Liver (tissue), 8 donors: ENCODE measurements at regions not wholly inside any gene's neighbourhood (a gene's known extent, or its start where the extent isn't known, plus 50 kb on each side); places are given as distances from the start of the nearest gene placed in this dataset.

ENCODE experiments used
- DNase-seq: peaks from one replicate; pipeline ENCODE4 v3.0.0-alpha.2; 2017; ENCODE audit warnings: low spot score
- H3K27ac ChIP-seq, 2 donors: one replicate each; pipeline ENCODE4 v1.7.0; 2013; ENCODE audit warnings: inconsistent platforms in 2 of 2, low read length in 2 of 2, control low read depth in 1 of 2, low read depth in 1 of 2, mild to moderate bottlenecking in 1 of 2
- H3K27me3 ChIP-seq, 4 donors: one replicate each; pipeline versions ENCODE4 v1.6.1 to v1.7.0; 2013; ENCODE audit warnings: low read length in 3 of 4, inconsistent platforms in 1 of 4, mild to moderate bottlenecking in 1 of 4, moderate library complexity in 1 of 4; ENCODE audit not compliant: control insufficient read depth in 4 of 4, insufficient read depth in 4 of 4
- H3K36me3 ChIP-seq, 4 donors: one replicate each; pipeline versions ENCODE4 v1.6.1 to v1.7.0; 2013; ENCODE audit warnings: low read length in 3 of 4, mild to moderate bottlenecking in 3 of 4, low read depth in 1 of 4, moderate library complexity in 1 of 4; ENCODE audit not compliant: control insufficient read depth in 4 of 4, insufficient read depth in 3 of 4
- H3K4me1 ChIP-seq, 4 donors: one replicate each; pipeline versions ENCODE4 v1.6.1 to v1.7.0; 2013; ENCODE audit warnings: low read length in 3 of 4, mild to moderate bottlenecking in 3 of 4, moderate library complexity in 1 of 4; ENCODE audit not compliant: control insufficient read depth in 4 of 4, insufficient read depth in 4 of 4
- H3K4me3 ChIP-seq, 3 donors: one replicate each; pipeline versions ENCODE4 v1.6.1 to v1.7.0; 2013; ENCODE audit warnings: low read length in 3 of 3, control low read depth in 1 of 3, low read depth in 1 of 3, mild to moderate bottlenecking in 1 of 3
- H3K9ac ChIP-seq, 2 donors: one replicate each; pipeline ENCODE4 v1.7.0; 2013; ENCODE audit warnings: low read length in 2 of 2, mild to moderate bottlenecking in 2 of 2, moderate library complexity in 2 of 2, control low read depth in 1 of 2, low read depth in 1 of 2
- H3K9me3 ChIP-seq, 4 donors: one replicate each; pipeline versions ENCODE4 v1.6.1 to v1.7.0; 2013; ENCODE audit warnings: low read length in 3 of 4; ENCODE audit not compliant: control insufficient read depth in 4 of 4
- ATF3 ChIP-seq: IDR thresholded peaks from 2 replicates; pipeline ENCODE4 v1.6.1; 2016; ENCODE audit warnings: antibody characterized with exemption
- FOXA2 ChIP-seq: IDR thresholded peaks from 2 replicates; pipeline ENCODE4 v1.6.1; 2016; ENCODE audit warnings: antibody characterized with exemption
- GABPA ChIP-seq, 2 donors: IDR thresholded peaks in 1 of 2; conservative IDR thresholded peaks in 1 of 2; 2 replicates each; pipeline ENCODE4 v1.6.1; 2016; ENCODE audit warnings: antibody characterized with exemption in 2 of 2, mild to moderate bottlenecking in 1 of 2, moderate library complexity in 1 of 2
- HNF4A ChIP-seq, 2 donors: conservative IDR thresholded peaks; 2 replicates each; pipeline ENCODE4 v1.6.1; 2016; ENCODE audit warnings: antibody characterized with exemption in 2 of 2, mild to moderate bottlenecking in 2 of 2
- HNF4G ChIP-seq: IDR thresholded peaks from 2 replicates; pipeline ENCODE4 v1.6.1; 2016; ENCODE audit warnings: antibody characterized with exemption
- JUND ChIP-seq, 2 donors: IDR thresholded peaks; 2 replicates each; pipeline ENCODE4 v1.6.1; 2016; ENCODE audit warnings: antibody characterized with exemption in 2 of 2
- NR2F2 ChIP-seq: IDR thresholded peaks from 2 replicates; pipeline ENCODE4 v1.6.1; 2016; ENCODE audit warnings: antibody characterized with exemption
- RAD21 ChIP-seq, 2 donors: IDR thresholded peaks; 2 replicates each; pipeline ENCODE4 v1.6.1; 2016; ENCODE audit warnings: antibody characterized with exemption in 2 of 2, mild to moderate bottlenecking in 2 of 2
- REST ChIP-seq: IDR thresholded peaks from 2 replicates; pipeline ENCODE4 v1.6.1; 2016; ENCODE audit warnings: antibody characterized with exemption, mild to moderate bottlenecking
- RXRA ChIP-seq, 2 donors: IDR thresholded peaks; 2 replicates each; pipeline ENCODE4 v1.6.1; 2017 to 2018; ENCODE audit warnings: antibody characterized with exemption in 2 of 2, mild to moderate bottlenecking in 1 of 2
- SP1 ChIP-seq: IDR thresholded peaks from 2 replicates; pipeline ENCODE4 v1.6.1; 2018; ENCODE audit warnings: antibody characterized with exemption, mild to moderate bottlenecking
- TAF1 ChIP-seq: conservative IDR thresholded peaks from 2 replicates; pipeline ENCODE4 v1.6.1; 2016; ENCODE audit warnings: antibody characterized with exemption, mild to moderate bottlenecking
- YY1 ChIP-seq: IDR thresholded peaks from 2 replicates; pipeline ENCODE4 v1.6.1; 2016; ENCODE audit warnings: antibody characterized with exemption, mild to moderate bottlenecking
- ZBTB33 ChIP-seq: IDR thresholded peaks from 2 replicates; pipeline ENCODE4 v1.6.1; 2016; ENCODE audit warnings: antibody characterized with exemption
- WGBS: extraction: QIAGEN DNeasy Blood & Tissue Kit; methylation state at CpG from one replicate; pipeline ENCODE4 v1.1.7; 2013; 5-methylcytosine and 5-hydroxymethylcytosine counted together
- TF ChIP-seq, protein P1 (sequence below): IDR thresholded peaks from 2 replicates; pipeline ENCODE4 v1.6.1; 2016; ENCODE audit warnings: antibody characterized with exemption
- TF ChIP-seq, protein P2 (sequence below): fragments of 150-350 bp; IDR thresholded peaks from 2 replicates; pipeline ENCODE4 v1.5.1; 2017; ENCODE audit warnings: improper control_type of control experiment, low read depth, low read length; ENCODE audit not compliant: missing input control
- donor health status: healthy.
- donor health status: healthy.
- donor health status: healthy.
- donor health status: healthy.
- donor health status: healthy.

DNA sequence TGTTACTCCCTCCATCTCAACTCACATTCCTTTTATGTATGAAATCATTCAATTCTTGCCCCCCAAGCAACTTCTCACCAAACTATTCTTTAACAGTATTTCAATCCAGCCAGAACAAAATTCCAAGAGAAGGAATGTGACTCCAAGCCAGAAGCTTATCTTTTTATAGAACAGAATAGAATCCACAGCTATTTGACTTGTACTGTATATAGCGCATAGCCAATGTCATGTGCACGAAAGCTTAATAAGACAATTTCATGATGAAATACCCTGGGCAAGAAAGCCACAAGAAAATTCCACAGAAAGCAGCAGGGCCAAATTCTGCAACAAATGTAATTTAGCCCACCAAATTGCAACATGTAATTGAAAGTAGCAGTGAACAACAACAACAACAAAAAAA lies 127.6 kb upstream of the UBE2E2 start:
- WGBS = 82% methylated on average over 2 of the region's 2 CpGs
- DNase-seq = no peak
- TF ChIP-seq RXRA (IDR thresholded peaks at IDR 0.05) = no peak
- no peak for TF ChIP-seq GABPA (IDR thresholded peaks at IDR 0.05 in 1 of 2, conservative IDR thresholded peaks at IDR 0.05 in 1 of 2)
- TF ChIP-seq FOXA2 = no peak
- TF ChIP-seq, protein P1, sequence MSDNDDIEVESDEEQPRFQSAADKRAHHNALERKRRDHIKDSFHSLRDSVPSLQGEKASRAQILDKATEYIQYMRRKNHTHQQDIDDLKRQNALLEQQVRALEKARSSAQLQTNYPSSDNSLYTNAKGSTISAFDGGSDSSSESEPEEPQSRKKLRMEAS = no peak

GRCh38 chr3:23076437-23076836 lies 126.7 kb upstream of the UBE2E2 start:
- Histone ChIP-seq H3K27me3 (no peaks in the 10 kb centered on the region), H3K27ac (no peak overlapping the region), H3K9me3 (no peaks in the 10 kb centered on the region), H3K36me3 (no peaks in the 10 kb centered on the region), H3K4me1 (no peaks in the 10 kb centered on the region), H3K4me3 (no peak overlapping the region), H3K9ac (no peak overlapping the region)
- DNase-seq = no peak
- 58% methylated on average over 2 of the region's 2 CpGs for WGBS
- TF ChIP-seq SP1 (no peak), RXRA (IDR thresholded peaks at IDR 0.05) (no peak), ZBTB33 (no peak), ATF3 (no peak), GABPA (IDR thresholded peaks at IDR 0.05 in 1 of 2, conservative IDR thresholded peaks at IDR 0.05 in 1 of 2) (no peak), JUND (IDR thresholded peaks at IDR 0.05) (no peak), HNF4A (conservative IDR thresholded peaks at IDR 0.05) (no peak), HNF4G (no peak), FOXA2 (no peak)

More for the DNA sequence above, 127.6 kb upstream of the UBE2E2 start:
- Histone ChIP-seq H3K36me3 (no peaks in the 10 kb centered on the region), H3K9me3 (no peaks in the 10 kb centered on the region), H3K4me3 (no peak overlapping the region), H3K4me1 (no peaks in the 10 kb centered on the region), H3K27me3 (no peaks in the 10 kb centered on the region), H3K9ac (no peak overlapping the region), H3K27ac (no peak overlapping the region)

DNA sequence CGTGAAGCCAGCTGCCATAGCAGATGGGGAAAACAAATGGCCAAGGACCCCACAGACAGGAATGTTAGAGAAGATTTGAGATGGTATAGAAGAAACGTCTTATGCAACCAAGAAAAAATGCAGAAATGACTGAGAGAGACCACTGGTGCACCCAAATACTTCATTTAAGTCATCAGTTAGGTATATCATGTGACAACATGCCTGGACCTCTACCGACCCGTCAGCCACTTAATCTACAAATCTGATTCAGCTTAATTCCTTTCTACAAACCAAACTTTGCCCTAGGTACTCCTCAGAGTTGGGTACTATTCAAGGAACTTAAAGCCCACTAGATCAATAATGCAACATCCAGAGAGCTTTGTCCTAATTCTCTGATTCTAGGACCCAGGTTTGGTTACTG lies 126.0 kb upstream of the UBE2E2 start:
- Histone ChIP-seq H3K9me3 (no peaks in the 10 kb centered on the region), H3K36me3 (no peaks in the 10 kb centered on the region), H3K27ac (no peak overlapping the region), H3K4me3 (no peak overlapping the region), H3K9ac (no peak overlapping the region), H3K27me3 (no peaks in the 10 kb centered on the region), H3K4me1 (no peaks in the 10 kb centered on the region)
- DNase-seq = no peak
- TF ChIP-seq SP1 (no peak), NR2F2 (no peak), RAD21 (IDR thresholded peaks at IDR 0.05) (no peak), GABPA (IDR thresholded peaks at IDR 0.05 in 1 of 2, conservative IDR thresholded peaks at IDR 0.05 in 1 of 2) (no peak), TAF1 (no peak), REST (no peak), JUND (IDR thresholded peaks at IDR 0.05) (no peak), RXRA (IDR thresholded peaks at IDR 0.05) (no peak), ATF3 (no peak), YY1 (no peak)
- TF ChIP-seq, protein P2, sequence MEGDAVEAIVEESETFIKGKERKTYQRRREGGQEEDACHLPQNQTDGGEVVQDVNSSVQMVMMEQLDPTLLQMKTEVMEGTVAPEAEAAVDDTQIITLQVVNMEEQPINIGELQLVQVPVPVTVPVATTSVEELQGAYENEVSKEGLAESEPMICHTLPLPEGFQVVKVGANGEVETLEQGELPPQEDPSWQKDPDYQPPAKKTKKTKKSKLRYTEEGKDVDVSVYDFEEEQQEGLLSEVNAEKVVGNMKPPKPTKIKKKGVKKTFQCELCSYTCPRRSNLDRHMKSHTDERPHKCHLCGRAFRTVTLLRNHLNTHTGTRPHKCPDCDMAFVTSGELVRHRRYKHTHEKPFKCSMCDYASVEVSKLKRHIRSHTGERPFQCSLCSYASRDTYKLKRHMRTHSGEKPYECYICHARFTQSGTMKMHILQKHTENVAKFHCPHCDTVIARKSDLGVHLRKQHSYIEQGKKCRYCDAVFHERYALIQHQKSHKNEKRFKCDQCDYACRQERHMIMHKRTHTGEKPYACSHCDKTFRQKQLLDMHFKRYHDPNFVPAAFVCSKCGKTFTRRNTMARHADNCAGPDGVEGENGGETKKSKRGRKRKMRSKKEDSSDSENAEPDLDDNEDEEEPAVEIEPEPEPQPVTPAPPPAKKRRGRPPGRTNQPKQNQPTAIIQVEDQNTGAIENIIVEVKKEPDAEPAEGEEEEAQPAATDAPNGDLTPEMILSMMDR = no peak
- TF ChIP-seq, protein P1 = no peak
- 80% methylated on average over 4 of the region's 4 CpGs for WGBS
